ENCODE measurements at regions not wholly inside any gene's neighbourhood (a gene's known extent, or its start where the extent isn't known, plus 50 kb on each side); places are given as distances from the start of the nearest gene placed in this dataset.

- no peak for TF ChIP-seq FOXA1 (IDR thresholded peaks at IDR 0.05)
- TF ChIP-seq CTCF (IDR thresholded peaks at IDR 0.05; ENCODE audit: low read depth, low read length, missing input control) = no peak
- no peak for TF ChIP-seq YY1 (IDR thresholded peaks at IDR 0.05)
- no peak for TF ChIP-seq HNF4G (IDR thresholded peaks at IDR 0.05)
- TF ChIP-seq RXRA (IDR thresholded peaks at IDR 0.05) = no peak
- no peak for TF ChIP-seq REST (IDR thresholded peaks at IDR 0.05)
- TF ChIP-seq TAF1 (conservative IDR thresholded peaks at IDR 0.05) = no peak
- no peak for TF ChIP-seq JUND (IDR thresholded peaks at IDR 0.05)
- no peak for TF ChIP-seq SP1 (IDR thresholded peaks at IDR 0.05)
- no peak for TF ChIP-seq ATF3 (IDR thresholded peaks at IDR 0.05)
- no peak for TF ChIP-seq RAD21 (IDR thresholded peaks at IDR 0.05)
These were observed 162.1 kb downstream of the TENT4A start for GRCh38 chr5:6875376-6875775.

All from liver (tissue), 3 donors.